Epithelial cell of esophagus (primary cell): ENCODE measurements at regions not wholly inside any gene's neighbourhood (a gene's known extent, or its start where the extent isn't known, plus 50 kb on each side); places are given as distances from the start of the nearest gene placed in this dataset.
"Not testable (repeated sequence)": the region's sequence is repeated elsewhere in the genome, so short reads cannot be mapped to it uniquely, and the experiment has no call there.

Source experiments
- DNase-seq: peaks from one replicate; pipeline ENCODE4 v3.0.0; 2010; ENCODE audit warnings: low read depth
- H3K4me3 ChIP-seq: 2 replicates; pipeline ENCODE4 v1.5.1; 2011; ENCODE audit warnings: mild to moderate bottlenecking, low read length, control low read depth
- CTCF ChIP-seq: IDR thresholded peaks from 2 replicates; pipeline ENCODE4 v1.5.1; 2011; ENCODE audit warnings: low read depth, mild to moderate bottlenecking, low read length, control low read depth, inconsistent platforms; ENCODE audit not compliant: insufficient read depth; ENCODE audit errors: missing control alignments

- no peak for DNase-seq
- H3K4me3 ChIP-seq = no peak overlapping the region
- no peak for TF ChIP-seq CTCF
These were observed 91.0 kb downstream of the TEX35 start for GRCh38 chr1:178603926-178604325.

GRCh38 chr1:178606839-178607238, 93.9 kb downstream of the TEX35 start:
- no peak for DNase-seq
- no peak for TF ChIP-seq CTCF
- H3K4me3 ChIP-seq = no peak overlapping the region

GRCh38 chr1:178607718-178608408, 95.0 kb downstream of the TEX35 start:
- H3K4me3 ChIP-seq = no peak overlapping the region
- no peak for TF ChIP-seq CTCF
- no peak for DNase-seq

- peak; percentile 84 for DNase-seq
- no peak for TF ChIP-seq CTCF
- H3K4me3 ChIP-seq = no peak overlapping the region
These were observed 96.1 kb downstream of the TEX35 start for GRCh38 chr1:178609015-178609414.

- peak; percentile 92 for DNase-seq
- H3K4me3 ChIP-seq = not testable (repeated sequence)
These were observed 97.9 kb downstream of the TEX35 start for GRCh38 chr1:178610690-178611410.

- no peak overlapping the region for H3K4me3 ChIP-seq
- DNase-seq = no peak
- TF ChIP-seq CTCF = no peak
These were observed 99.4 kb downstream of the TEX35 start for GRCh38 chr1:178612261-178612660.

- no peak overlapping the region for H3K4me3 ChIP-seq
- no peak for TF ChIP-seq CTCF
- DNase-seq = no peak
These were observed 100.5 kb downstream of the TEX35 start for GRCh38 chr1:178613271-178613945.
